ENCODE measurements at regions not wholly inside any gene's neighbourhood (a gene's known extent, or its start where the extent isn't known, plus 50 kb on each side); places are given as distances from the start of the nearest gene placed in this dataset.

DNA sequence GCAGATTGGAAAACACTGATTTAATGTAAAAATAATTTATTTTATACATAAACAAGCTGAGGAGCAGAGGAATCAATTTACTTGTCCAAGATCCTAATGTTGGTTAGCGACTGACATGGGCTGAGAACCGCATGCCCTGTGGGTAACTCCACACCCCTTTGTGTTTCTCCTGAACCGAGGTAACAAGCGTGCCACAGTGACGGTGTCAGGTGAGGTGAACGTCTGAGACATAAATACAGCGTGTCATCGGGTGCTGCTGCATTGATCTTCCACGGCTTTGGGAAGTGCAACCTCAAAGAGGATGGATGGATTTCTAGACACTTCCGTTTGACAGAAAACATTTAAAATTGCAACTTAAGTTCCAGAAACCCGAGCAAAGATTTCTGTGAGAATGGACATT, 386.8 kb upstream of the ADARB2 start:
- H3K4me1 ChIP-seq (ENCODE audit: insufficient read depth, low read length), result no peaks in the 10 kb centered on the region
- H3K27me3 ChIP-seq (ENCODE audit: insufficient read depth, low read length), result no peaks in the 10 kb centered on the region
- H3K27ac ChIP-seq (ENCODE audit: low read depth, low read length), result no peak overlapping the region
- H3K36me3 ChIP-seq (ENCODE audit: insufficient read depth, low read length), result no peaks in the 10 kb centered on the region
- H3K4me3 ChIP-seq (ENCODE audit: low read length), result no peak overlapping the region
- no peaks in the 10 kb centered on the region for H3K9me3 ChIP-seq (ENCODE audit: insufficient read depth, low read depth, low read length)
- 97% methylated on average over 11 of the region's 11 CpGs for WGBS
- H3K9ac ChIP-seq (ENCODE audit: low read depth, low read length), result no peak overlapping the region

DNA sequence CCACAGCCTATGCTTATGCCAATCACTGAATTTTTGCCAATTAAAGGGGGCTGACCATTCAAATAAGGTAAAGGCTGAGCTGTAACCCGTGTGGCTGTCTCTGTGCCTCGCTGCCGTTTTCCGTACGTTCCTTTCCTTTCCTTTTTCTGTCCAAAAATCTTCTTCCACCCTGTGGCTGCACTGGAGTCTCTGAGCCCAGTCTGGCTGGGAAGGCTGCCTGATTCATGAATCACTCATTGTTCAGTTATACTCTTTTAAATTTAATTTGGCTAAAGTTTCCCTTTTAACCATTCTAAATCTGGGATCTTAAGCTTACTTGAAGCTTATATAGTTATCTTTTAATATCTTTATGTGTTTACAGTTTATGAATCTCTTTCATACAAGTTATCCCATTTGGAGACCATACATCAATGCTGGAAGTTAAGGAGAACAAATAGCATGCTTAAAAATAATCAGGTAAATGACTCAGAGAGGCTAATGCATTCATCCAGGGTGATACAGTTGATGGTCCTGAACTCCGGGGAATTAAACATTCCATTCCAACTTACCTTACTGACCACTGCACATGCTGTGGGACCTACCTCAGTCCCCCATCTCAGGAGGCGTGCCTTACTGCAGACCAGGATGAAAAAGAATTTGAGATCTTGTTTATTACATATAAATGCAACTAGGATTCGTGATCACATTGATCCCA, 385.3 kb upstream of the ADARB2 start:
- no peaks in the 10 kb centered on the region for H3K9me3 ChIP-seq (ENCODE audit: insufficient read depth, low read depth, low read length)
- no peak overlapping the region for H3K27ac ChIP-seq (ENCODE audit: low read depth, low read length)
- H3K9ac ChIP-seq (ENCODE audit: low read depth, low read length), result no peak overlapping the region
- H3K27me3 ChIP-seq (ENCODE audit: insufficient read depth, low read length), result no peaks in the 10 kb centered on the region
- H3K4me1 ChIP-seq (ENCODE audit: insufficient read depth, low read length), result no peaks in the 10 kb centered on the region
- 90% methylated on average over 8 of the region's 8 CpGs for WGBS
- no peaks in the 10 kb centered on the region for H3K36me3 ChIP-seq (ENCODE audit: insufficient read depth, low read length)
- no peak overlapping the region for H3K4me3 ChIP-seq (ENCODE audit: low read length)

DNA sequence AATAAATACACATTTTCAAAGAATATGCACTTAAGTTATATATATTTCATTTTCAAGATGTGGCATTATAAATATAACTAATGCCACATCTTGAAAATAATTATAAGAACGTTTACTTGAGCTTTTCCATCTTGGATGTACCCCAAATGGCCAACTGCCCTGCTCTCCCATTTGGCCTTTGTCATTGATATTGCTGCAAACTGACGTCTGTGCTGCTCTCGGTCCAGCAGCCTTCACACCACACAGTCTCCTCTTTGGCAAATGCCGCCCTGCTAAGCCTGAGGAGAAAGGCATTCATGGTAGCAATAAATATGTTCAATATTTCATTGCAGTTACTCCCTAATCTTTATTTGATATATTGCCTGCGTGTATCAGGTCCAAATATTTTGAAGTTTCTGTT, 384.6 kb upstream of the ADARB2 start:
- WGBS, result 56% methylated on average over 5 of the region's 5 CpGs
- no peaks in the 10 kb centered on the region for H3K27me3 ChIP-seq (ENCODE audit: insufficient read depth, low read length)

DNA sequence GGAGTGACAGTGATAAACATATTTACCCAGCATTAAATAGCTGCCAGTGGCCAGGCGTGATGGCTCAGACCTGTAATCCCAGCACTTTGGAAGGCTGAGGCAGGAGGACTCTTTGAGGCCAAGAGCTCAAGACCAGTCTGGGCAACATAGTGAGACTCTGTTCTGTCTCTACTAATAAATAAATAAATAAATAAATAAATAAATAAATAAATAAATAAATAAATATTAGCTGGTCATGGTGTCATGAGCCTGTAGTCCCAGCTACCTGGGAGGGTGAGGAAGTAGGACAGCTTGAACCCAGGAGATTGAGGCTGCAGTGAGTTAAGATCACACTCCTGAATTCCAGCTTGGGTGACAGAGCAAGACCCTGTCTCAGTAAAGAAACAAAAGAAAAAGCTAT, 384.0 kb upstream of the ADARB2 start:
- no peaks in the 10 kb centered on the region for H3K9me3 ChIP-seq (ENCODE audit: insufficient read depth, low read depth, low read length)
- H3K36me3 ChIP-seq (ENCODE audit: insufficient read depth, low read length), result no peaks in the 10 kb centered on the region
- no peak overlapping the region for H3K4me3 ChIP-seq (ENCODE audit: low read length)
- no peak overlapping the region for H3K27ac ChIP-seq (ENCODE audit: low read depth, low read length)
- no peaks in the 10 kb centered on the region for H3K27me3 ChIP-seq (ENCODE audit: insufficient read depth, low read length)
- no peak overlapping the region for H3K9ac ChIP-seq (ENCODE audit: low read depth, low read length)
- 100% methylated on average over 1 of the region's 1 CpG for WGBS
- no peaks in the 10 kb centered on the region for H3K4me1 ChIP-seq (ENCODE audit: insufficient read depth, low read length)

More for the DNA sequence above, 384.6 kb upstream of the ADARB2 start:
- no peaks in the 10 kb centered on the region for H3K4me1 ChIP-seq (ENCODE audit: insufficient read depth, low read length)
- no peak overlapping the region for H3K4me3 ChIP-seq (ENCODE audit: low read length)
- no peaks in the 10 kb centered on the region for H3K9me3 ChIP-seq (ENCODE audit: insufficient read depth, low read depth, low read length)
- H3K9ac ChIP-seq (ENCODE audit: low read depth, low read length), result no peak overlapping the region
- H3K36me3 ChIP-seq (ENCODE audit: insufficient read depth, low read length), result no peaks in the 10 kb centered on the region
- H3K27ac ChIP-seq (ENCODE audit: low read depth, low read length), result no peak overlapping the region

DNA sequence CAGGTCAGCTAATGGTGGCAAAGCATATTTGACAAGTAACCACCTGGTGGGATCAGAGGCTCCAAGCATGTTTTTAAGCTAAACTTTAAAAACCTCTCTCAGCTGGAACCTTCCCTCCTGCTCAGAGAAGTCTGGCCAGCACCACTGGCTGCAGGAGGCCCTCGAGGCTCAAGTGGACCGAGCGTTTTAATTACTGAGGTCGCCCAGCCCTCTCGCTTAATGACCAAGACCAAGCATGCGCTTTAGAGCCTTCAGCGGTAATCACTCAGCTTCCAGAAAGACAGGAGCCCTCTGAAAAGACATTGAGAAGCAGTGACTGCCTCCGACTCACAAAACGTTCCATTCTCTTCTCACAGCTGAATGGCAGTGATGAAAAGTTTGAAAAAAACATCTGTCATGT, 383.4 kb upstream of the ADARB2 start:
- H3K4me1 ChIP-seq (ENCODE audit: insufficient read depth, low read length), result no peaks in the 10 kb centered on the region
- no peaks in the 10 kb centered on the region for H3K9me3 ChIP-seq (ENCODE audit: insufficient read depth, low read depth, low read length)
- no peaks in the 10 kb centered on the region for H3K36me3 ChIP-seq (ENCODE audit: insufficient read depth, low read length)
- no peak overlapping the region for H3K9ac ChIP-seq (ENCODE audit: low read depth, low read length)
- no peak overlapping the region for H3K4me3 ChIP-seq (ENCODE audit: low read length)
- H3K27me3 ChIP-seq (ENCODE audit: insufficient read depth, low read length), result no peaks in the 10 kb centered on the region
- no peak overlapping the region for H3K27ac ChIP-seq (ENCODE audit: low read depth, low read length)
- WGBS, result 71% methylated on average over 9 of the region's 9 CpGs

DNA sequence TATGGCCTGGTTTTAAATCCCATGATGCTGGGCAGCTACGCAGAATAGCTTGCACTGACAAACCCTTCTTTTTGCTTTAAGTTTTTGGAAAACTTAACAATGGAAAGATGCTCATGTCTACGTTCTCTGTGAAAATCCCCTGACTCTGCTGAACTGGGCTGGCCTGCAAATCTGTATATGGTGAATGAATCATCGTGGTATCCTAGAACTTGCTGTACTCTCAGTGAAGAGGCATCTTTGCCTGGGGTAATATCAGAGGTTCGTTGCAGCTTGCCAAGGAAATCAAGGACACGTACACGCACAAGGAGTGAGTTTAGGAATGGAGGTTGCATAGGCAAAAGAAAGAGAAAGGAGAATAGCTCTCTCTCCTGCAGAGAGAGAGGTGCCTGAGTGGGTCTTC, 382.0 kb upstream of the ADARB2 start:
- Histone ChIP-seq H3K9me3 (ENCODE audit: insufficient read depth, low read depth, low read length) (no peaks in the 10 kb centered on the region), H3K27me3 (ENCODE audit: insufficient read depth, low read length) (no peaks in the 10 kb centered on the region), H3K4me1 (ENCODE audit: insufficient read depth, low read length) (no peaks in the 10 kb centered on the region), H3K36me3 (ENCODE audit: insufficient read depth, low read length) (no peaks in the 10 kb centered on the region), H3K4me3 (ENCODE audit: low read length) (no peak overlapping the region), H3K27ac (ENCODE audit: low read depth, low read length) (no peak overlapping the region), H3K9ac (ENCODE audit: low read depth, low read length) (no peak overlapping the region)
- 95% methylated on average over 6 of the region's 6 CpGs for WGBS

DNA sequence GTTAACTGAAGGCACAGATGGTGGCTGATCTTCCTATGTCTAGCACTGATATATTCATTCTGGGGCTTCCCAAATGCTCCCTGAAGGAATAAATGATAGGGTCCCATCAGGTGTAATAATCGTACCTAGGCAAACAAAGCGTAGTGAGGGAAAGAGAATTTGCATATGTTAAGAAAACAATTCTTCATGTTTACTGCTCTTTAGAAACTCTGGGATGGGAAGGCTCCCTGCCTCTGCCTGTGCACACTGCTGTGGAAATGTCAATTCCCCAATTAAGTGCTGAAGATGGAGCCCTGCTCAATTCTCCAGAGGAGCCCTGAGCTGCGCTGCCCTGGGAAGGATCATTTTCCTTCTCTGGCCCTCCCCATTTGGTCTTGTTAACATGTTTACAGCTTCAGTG, 380.9 kb upstream of the ADARB2 start:
- Histone ChIP-seq H3K36me3 (ENCODE audit: insufficient read depth, low read length) (no peaks in the 10 kb centered on the region), H3K9ac (ENCODE audit: low read depth, low read length) (no peak overlapping the region), H3K4me1 (ENCODE audit: insufficient read depth, low read length) (no peaks in the 10 kb centered on the region), H3K4me3 (ENCODE audit: low read length) (no peak overlapping the region), H3K27me3 (ENCODE audit: insufficient read depth, low read length) (no peaks in the 10 kb centered on the region), H3K9me3 (ENCODE audit: insufficient read depth, low read depth, low read length) (no peaks in the 10 kb centered on the region), H3K27ac (ENCODE audit: low read depth, low read length) (no peak overlapping the region)
- 90% methylated on average over 3 of the region's 3 CpGs for WGBS

DNA sequence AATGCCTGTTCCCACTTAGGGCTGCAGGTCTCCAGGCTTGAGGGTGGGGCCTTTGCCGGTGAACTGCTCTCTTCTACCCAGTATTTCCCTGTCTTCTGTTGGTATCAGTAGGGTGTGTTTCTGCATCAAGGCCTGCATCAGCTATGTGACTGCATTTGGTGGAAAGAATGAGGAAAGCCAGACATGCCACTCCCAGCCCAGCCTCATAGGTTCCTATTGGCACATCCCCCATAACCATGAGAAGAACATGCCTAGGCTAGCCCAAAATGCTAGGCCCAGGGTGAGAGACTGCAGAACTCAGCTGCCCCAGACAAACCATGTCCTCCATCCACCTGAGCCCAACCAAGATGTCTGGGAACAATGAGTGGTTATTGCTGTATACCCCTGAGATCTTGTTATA, 380.3 kb upstream of the ADARB2 start:
- H3K36me3 ChIP-seq (ENCODE audit: insufficient read depth, low read length), result no peaks in the 10 kb centered on the region
- no peak overlapping the region for H3K4me3 ChIP-seq (ENCODE audit: low read length)
- no peak overlapping the region for H3K9ac ChIP-seq (ENCODE audit: low read depth, low read length)
- no peaks in the 10 kb centered on the region for H3K27me3 ChIP-seq (ENCODE audit: insufficient read depth, low read length)
- 100% methylated on average over 1 of the region's 1 CpG for WGBS
- no peaks in the 10 kb centered on the region for H3K4me1 ChIP-seq (ENCODE audit: insufficient read depth, low read length)
- no peak overlapping the region for H3K27ac ChIP-seq (ENCODE audit: low read depth, low read length)
- H3K9me3 ChIP-seq (ENCODE audit: insufficient read depth, low read depth, low read length), result no peaks in the 10 kb centered on the region

DNA sequence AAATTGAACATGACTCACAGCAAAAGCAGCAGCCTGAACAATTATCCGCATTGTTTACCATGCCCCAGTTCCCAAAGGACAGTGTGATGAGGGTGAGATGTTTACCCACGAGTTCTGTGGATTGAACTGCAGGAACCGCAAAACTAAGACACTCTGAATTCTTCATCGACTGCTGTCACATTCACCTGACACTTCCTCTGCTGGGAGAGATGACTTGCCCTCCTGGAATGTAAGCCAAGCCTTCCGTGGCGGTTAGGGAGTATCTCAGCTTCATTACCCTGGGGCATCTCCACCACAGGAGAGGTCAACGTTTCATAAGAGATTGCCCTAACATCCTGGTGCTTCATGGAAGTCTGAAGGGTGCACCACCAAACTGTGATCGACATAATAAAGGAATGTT, 374.6 kb upstream of the ADARB2 start:
- no peak overlapping the region for H3K4me3 ChIP-seq (ENCODE audit: low read length)
- H3K36me3 ChIP-seq (ENCODE audit: insufficient read depth, low read length), result no peaks in the 10 kb centered on the region
- H3K4me1 ChIP-seq (ENCODE audit: insufficient read depth, low read length), result no peaks in the 10 kb centered on the region
- no peak overlapping the region for H3K27ac ChIP-seq (ENCODE audit: low read depth, low read length)
- no peaks in the 10 kb centered on the region for H3K27me3 ChIP-seq (ENCODE audit: insufficient read depth, low read length)
- H3K9ac ChIP-seq (ENCODE audit: low read depth, low read length), result no peak overlapping the region
- no peaks in the 10 kb centered on the region for H3K9me3 ChIP-seq (ENCODE audit: insufficient read depth, low read depth, low read length)
- WGBS, result 60% methylated on average over 8 of the region's 8 CpGs

DNA sequence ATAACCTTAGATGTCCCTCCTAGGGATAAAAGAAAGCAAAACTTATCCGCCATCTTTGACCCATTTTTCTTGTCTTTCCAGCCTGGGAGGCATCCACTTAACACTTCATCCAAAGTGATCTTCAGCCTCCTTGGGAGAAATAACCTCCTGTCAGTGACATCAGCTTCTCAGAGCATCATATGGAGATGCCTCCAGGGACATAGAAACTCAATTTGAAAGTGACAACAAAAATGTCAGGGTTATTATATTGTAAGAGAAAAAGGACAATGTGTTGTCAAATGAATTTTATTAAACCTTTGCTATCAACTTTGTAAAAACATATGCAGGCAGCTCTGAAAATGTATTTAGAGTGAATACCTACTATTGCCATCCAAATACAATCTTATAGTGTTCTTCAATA, 371.2 kb upstream of the ADARB2 start:
- H3K27me3 ChIP-seq (ENCODE audit: insufficient read depth, low read length), result no peaks in the 10 kb centered on the region
- H3K27ac ChIP-seq (ENCODE audit: low read depth, low read length), result no peak overlapping the region
- no peak overlapping the region for H3K4me3 ChIP-seq (ENCODE audit: low read length)
- no peaks in the 10 kb centered on the region for H3K4me1 ChIP-seq (ENCODE audit: insufficient read depth, low read length)
- WGBS, result 97% methylated on average over 1 of the region's 1 CpG
- no peaks in the 10 kb centered on the region for H3K9me3 ChIP-seq (ENCODE audit: insufficient read depth, low read depth, low read length)
- no peak overlapping the region for H3K9ac ChIP-seq (ENCODE audit: low read depth, low read length)
- H3K36me3 ChIP-seq (ENCODE audit: insufficient read depth, low read length), result no peaks in the 10 kb centered on the region

DNA sequence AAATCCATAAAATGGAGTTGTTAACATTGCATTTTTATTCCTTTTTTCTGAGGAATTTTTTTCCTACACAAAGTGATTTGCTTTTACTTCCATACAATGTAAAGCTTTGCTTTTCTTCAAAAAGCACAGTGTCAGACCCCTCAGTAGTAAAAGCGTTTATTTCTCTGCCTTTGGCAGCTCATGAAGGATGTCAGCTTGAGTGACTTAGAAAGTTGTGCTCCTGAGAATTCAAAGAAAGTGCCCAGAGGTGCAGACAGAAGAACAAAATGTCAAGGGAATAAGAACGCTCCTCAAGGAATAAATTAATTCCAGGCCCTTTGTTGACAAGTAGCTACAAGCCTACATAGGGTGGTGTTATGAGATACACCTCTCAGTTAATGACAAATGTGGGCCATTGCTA, 369.3 kb upstream of the ADARB2 start:
- H3K27me3 ChIP-seq (ENCODE audit: insufficient read depth, low read length), result no peaks in the 10 kb centered on the region
- WGBS, result 99% methylated on average over 2 of the region's 2 CpGs
- H3K36me3 ChIP-seq (ENCODE audit: insufficient read depth, low read length), result no peaks in the 10 kb centered on the region

DNA sequence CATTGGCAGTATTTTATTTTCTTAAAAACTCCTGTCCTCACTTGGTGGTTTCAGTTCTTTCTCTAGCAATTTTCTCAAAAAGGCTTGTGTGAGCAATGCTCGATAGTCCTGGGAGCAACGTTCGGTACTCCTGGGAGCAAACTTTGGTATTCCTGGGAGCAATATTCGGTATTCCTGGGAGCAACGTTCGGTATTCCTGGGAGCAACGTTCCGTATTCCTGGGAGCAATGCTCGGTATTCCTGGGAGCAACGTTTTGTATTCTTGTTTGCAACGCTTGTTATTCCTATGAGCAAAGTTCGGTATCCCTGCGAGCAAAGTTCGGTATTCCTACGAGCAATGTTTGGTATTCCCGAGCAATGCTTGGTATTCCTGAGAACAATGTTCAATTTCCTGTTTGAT, 362.0 kb upstream of the ADARB2 start:
- Histone ChIP-seq H3K36me3 (ENCODE audit: insufficient read depth, low read length) (no peaks in the 10 kb centered on the region), H3K27ac (ENCODE audit: low read depth, low read length) (no peak overlapping the region), H3K27me3 (ENCODE audit: insufficient read depth, low read length) (no peaks in the 10 kb centered on the region), H3K9ac (ENCODE audit: low read depth, low read length) (no peak overlapping the region), H3K4me1 (ENCODE audit: insufficient read depth, low read length) (no peaks in the 10 kb centered on the region), H3K4me3 (ENCODE audit: low read length) (no peak overlapping the region), H3K9me3 (ENCODE audit: insufficient read depth, low read depth, low read length) (peaks cover 2% of the 10 kb centered on the region; the same call in 1 of the 2 replicates)
- 94% methylated on average over 16 of the region's 16 CpGs for WGBS

More for the DNA sequence above, 369.3 kb upstream of the ADARB2 start:
- no peak overlapping the region for H3K27ac ChIP-seq (ENCODE audit: low read depth, low read length)
- H3K4me1 ChIP-seq (ENCODE audit: insufficient read depth, low read length), result no peaks in the 10 kb centered on the region
- H3K9me3 ChIP-seq (ENCODE audit: insufficient read depth, low read depth, low read length), result no peaks in the 10 kb centered on the region
- no peak overlapping the region for H3K9ac ChIP-seq (ENCODE audit: low read depth, low read length)
- no peak overlapping the region for H3K4me3 ChIP-seq (ENCODE audit: low read length)

All from HUES64 (cell line).